ENCODE measurements at regions not wholly inside any gene's neighbourhood (a gene's known extent, or its start where the extent isn't known, plus 50 kb on each side); places are given as distances from the start of the nearest gene placed in this dataset.

- no peak overlapping the region for H3K9ac ChIP-seq (ENCODE audit: low read depth, low read length)
These were observed 180.1 kb upstream of the SOX4 start for GRCh38 chr6:21413428-21413827.

GRCh38 chr6:21414065-21414464 lies 179.5 kb upstream of the SOX4 start:
- ATAC-seq (ENCODE audit: insufficient read depth, low read depth) (no peak), DNase-seq (no peak)
- TF ChIP-seq CTCF (IDR thresholded peaks at IDR 0.05; ENCODE audit: borderline replicate concordance, extremely low read depth, low read length, poor library complexity, severe bottlenecking) (no peak), EZH2 (IDR thresholded peaks at IDR 0.05; ENCODE audit: borderline replicate concordance, low read depth, low read length, severe bottlenecking) (no peak)
- Histone ChIP-seq H3K36me3 (ENCODE audit: insufficient read depth, low read length) (no peaks in the 10 kb centered on the region), H3K27ac (ENCODE audit: low read length) (no peak overlapping the region), H2AFZ (ENCODE audit: low read depth, low read length) (no peak overlapping the region), H3K27me3 (ENCODE audit: insufficient read depth, low read length, poor library complexity) (no peaks in the 10 kb centered on the region), H3K4me2 (ENCODE audit: insufficient read depth, low read length) (no peak overlapping the region), H4K20me1 (ENCODE audit: insufficient read depth, low read length) (no peaks in the 10 kb centered on the region), H3K9me3 (ENCODE audit: insufficient read depth, low read length, severe bottlenecking) (peaks cover 6% of the 10 kb centered on the region), H3K79me2 (ENCODE audit: insufficient read depth, low read length) (no peaks in the 10 kb centered on the region), H3K4me1 (ENCODE audit: insufficient read depth, low read length) (no peaks in the 10 kb centered on the region), H3K4me3 (ENCODE audit: low read depth in 1 of 2, low read length in 2 of 2) (no peak overlapping the region), H3K9ac (ENCODE audit: low read depth, low read length) (no peak overlapping the region)

More at GRCh38 chr6:21413428-21413827, 180.1 kb upstream of the SOX4 start:
- H3K4me2 ChIP-seq (ENCODE audit: insufficient read depth, low read length) = no peak overlapping the region
- H4K20me1 ChIP-seq (ENCODE audit: insufficient read depth, low read length) = no peaks in the 10 kb centered on the region
- no peaks in the 10 kb centered on the region for H3K27me3 ChIP-seq (ENCODE audit: insufficient read depth, low read length, poor library complexity)
- no peak overlapping the region for H2AFZ ChIP-seq (ENCODE audit: low read depth, low read length)
- peaks cover 6% of the 10 kb centered on the region for H3K9me3 ChIP-seq (ENCODE audit: insufficient read depth, low read length, severe bottlenecking)
- H3K4me3 ChIP-seq (ENCODE audit: low read depth in 1 of 2, low read length in 2 of 2) = no peak overlapping the region
- no peaks in the 10 kb centered on the region for H3K4me1 ChIP-seq (ENCODE audit: insufficient read depth, low read length)
- no peaks in the 10 kb centered on the region for H3K36me3 ChIP-seq (ENCODE audit: insufficient read depth, low read length)
- ATAC-seq (ENCODE audit: insufficient read depth, low read depth) = no peak
- DNase-seq = no peak
- no peak overlapping the region for H3K27ac ChIP-seq (ENCODE audit: low read length)
- H3K79me2 ChIP-seq (ENCODE audit: insufficient read depth, low read length) = no peaks in the 10 kb centered on the region
- TF ChIP-seq EZH2 (IDR thresholded peaks at IDR 0.05; ENCODE audit: borderline replicate concordance, low read depth, low read length, severe bottlenecking) (no peak), CTCF (IDR thresholded peaks at IDR 0.05; ENCODE audit: borderline replicate concordance, extremely low read depth, low read length, poor library complexity, severe bottlenecking) (no peak)

- no peak for TF ChIP-seq EZH2 (IDR thresholded peaks at IDR 0.05; ENCODE audit: borderline replicate concordance, low read depth, low read length, severe bottlenecking)
- no peak for TF ChIP-seq CTCF (IDR thresholded peaks at IDR 0.05; ENCODE audit: borderline replicate concordance, extremely low read depth, low read length, poor library complexity, severe bottlenecking)
- no peaks in the 10 kb centered on the region for H3K27me3 ChIP-seq (ENCODE audit: insufficient read depth, low read length, poor library complexity)
- H3K9ac ChIP-seq (ENCODE audit: low read depth, low read length) = no peak overlapping the region
- no peaks in the 10 kb centered on the region for H3K36me3 ChIP-seq (ENCODE audit: insufficient read depth, low read length)
- no peaks in the 10 kb centered on the region for H3K9me3 ChIP-seq (ENCODE audit: insufficient read depth, low read length, severe bottlenecking)
- no peak overlapping the region for H3K4me3 ChIP-seq (ENCODE audit: low read depth in 1 of 2, low read length in 2 of 2)
- H3K27ac ChIP-seq (ENCODE audit: low read length) = no peak overlapping the region
- ATAC-seq (ENCODE audit: insufficient read depth, low read depth) (no peak), DNase-seq (no peak)
- H3K79me2 ChIP-seq (ENCODE audit: insufficient read depth, low read length) = no peaks in the 10 kb centered on the region
- H4K20me1 ChIP-seq (ENCODE audit: insufficient read depth, low read length) = no peaks in the 10 kb centered on the region
- H3K4me1 ChIP-seq (ENCODE audit: insufficient read depth, low read length) = no peaks in the 10 kb centered on the region
- no peak overlapping the region for H2AFZ ChIP-seq (ENCODE audit: low read depth, low read length)
- H3K4me2 ChIP-seq (ENCODE audit: insufficient read depth, low read length) = no peak overlapping the region
These were observed 173.2 kb upstream of the SOX4 start for GRCh38 chr6:21420146-21420878.

All from DND-41 (cell line).